ENCODE measurements at regions not wholly inside any gene's neighbourhood (a gene's known extent, or its start where the extent isn't known, plus 50 kb on each side); places are given as distances from the start of the nearest gene placed in this dataset.

GRCh38 chr3:74722211-74722610, 107.8 kb upstream of the CNTN3 start:
- peaks cover 1 to 31% (median 7%) of the 10 kb centered on the region in 11 donors for H3K9me3 Mint-ChIP-seq
- no peaks in the 10 kb centered on the region for H3K27me3 ChIP-seq (ENCODE audit: control insufficient read depth in 2 of 2, insufficient read depth in 2 of 2, low read length in 2 of 2)
- no peaks in the 10 kb centered on the region for H3K27me3 Mint-ChIP-seq
- ATAC-seq (no peak), DNase-seq (no peak)
- H3K36me3 Mint-ChIP-seq = peaks cover 0 to 4% (median 0%) of the 10 kb centered on the region in 5 donors
- no peaks in the 10 kb centered on the region for H3K4me1 Mint-ChIP-seq
- H3K27ac Mint-ChIP-seq = no peak overlapping the region
- H3K27ac ChIP-seq (ENCODE audit: low read depth, low read length) = no peak overlapping the region
- CTCF ChIA-PET = no interaction called here
- H3K4me3 ChIP-seq (ENCODE audit: low read length) = no peak overlapping the region
- POLR2A ChIA-PET = no interaction called here
- no peak overlapping the region for H3K4me3 Mint-ChIP-seq
- no peaks in the 10 kb centered on the region for H3K9me3 ChIP-seq (ENCODE audit: control insufficient read depth in 2 of 3, low read length in 3 of 3)
- no peaks in the 10 kb centered on the region for H3K4me1 ChIP-seq (ENCODE audit: control insufficient read depth in 2 of 2, insufficient read depth in 2 of 2, low read length in 2 of 2)
- intact Hi-C loops (cut with micrococcal nuclease) = no loop called here
- no peaks in the 10 kb centered on the region for H3K36me3 ChIP-seq (ENCODE audit: control insufficient read depth in 2 of 3, insufficient read depth in 3 of 3, low read length in 3 of 3)

GRCh38 chr3:74713977-74714376, 99.5 kb upstream of the CNTN3 start:
- intact Hi-C loops (cut with micrococcal nuclease) = no loop called here
- Histone ChIP-seq H3K27me3 (ENCODE audit: control insufficient read depth in 2 of 2, insufficient read depth in 2 of 2, low read length in 2 of 2) (no peaks in the 10 kb centered on the region), H3K4me3 (ENCODE audit: low read length) (no peak overlapping the region), H3K36me3 (ENCODE audit: control insufficient read depth in 2 of 3, insufficient read depth in 3 of 3, low read length in 3 of 3) (no peaks in the 10 kb centered on the region), H3K9me3 (ENCODE audit: control insufficient read depth in 2 of 3, low read length in 3 of 3) (no peaks in the 10 kb centered on the region), H3K4me1 (ENCODE audit: control insufficient read depth in 2 of 2, insufficient read depth in 2 of 2, low read length in 2 of 2) (no peaks in the 10 kb centered on the region), H3K27ac (ENCODE audit: low read depth, low read length) (no peak overlapping the region)
- no peak overlapping the region for H3K27ac Mint-ChIP-seq
- H3K9me3 Mint-ChIP-seq = peaks cover 0 to 31% (median 14%) of the 10 kb centered on the region in 11 donors
- H3K27me3 Mint-ChIP-seq = no peaks in the 10 kb centered on the region
- ATAC-seq (no peak), DNase-seq (no peak)
- POLR2A ChIA-PET = no interaction called here
- CTCF ChIA-PET = no interaction called here
- H3K36me3 Mint-ChIP-seq = no peaks in the 10 kb centered on the region
- no peak overlapping the region for H3K4me3 Mint-ChIP-seq
- no peaks in the 10 kb centered on the region for H3K4me1 Mint-ChIP-seq

GRCh38 chr3:74711913-74712512, 97.6 kb upstream of the CNTN3 start:
- ChIA-PET POLR2A (no interaction called here), CTCF (no interaction called here)
- no peak for ATAC-seq
- intact Hi-C loops (cut with micrococcal nuclease) = no loop called here
- no peaks in the 10 kb centered on the region for H3K4me1 ChIP-seq (ENCODE audit: control insufficient read depth in 2 of 2, insufficient read depth in 2 of 2, low read length in 2 of 2)
- no peaks in the 10 kb centered on the region for H3K27me3 ChIP-seq (ENCODE audit: control insufficient read depth in 2 of 2, insufficient read depth in 2 of 2, low read length in 2 of 2)
- Mint-ChIP-seq H3K9me3 (peaks cover 0 to 24% (median 13%) of the 10 kb centered on the region in 11 donors), H3K27ac (no peak overlapping the region), H3K4me1 (no peaks in the 10 kb centered on the region), H3K4me3 (no peak overlapping the region), H3K36me3 (no peaks in the 10 kb centered on the region), H3K27me3 (no peaks in the 10 kb centered on the region)
- DNase-seq = no peak
- no peak overlapping the region for H3K4me3 ChIP-seq (ENCODE audit: low read length)
- H3K36me3 ChIP-seq (ENCODE audit: control insufficient read depth in 2 of 3, insufficient read depth in 3 of 3, low read length in 3 of 3) = no peaks in the 10 kb centered on the region
- no peak overlapping the region for H3K27ac ChIP-seq (ENCODE audit: low read depth, low read length)
- no peaks in the 10 kb centered on the region for H3K9me3 ChIP-seq (ENCODE audit: control insufficient read depth in 2 of 3, low read length in 3 of 3)

GRCh38 chr3:74709951-74710350, 95.5 kb upstream of the CNTN3 start:
- no peaks in the 10 kb centered on the region for H3K36me3 ChIP-seq (ENCODE audit: control insufficient read depth in 2 of 3, insufficient read depth in 3 of 3, low read length in 3 of 3)
- H3K9me3 ChIP-seq (ENCODE audit: control insufficient read depth in 2 of 3, low read length in 3 of 3) = no peaks in the 10 kb centered on the region
- POLR2A ChIA-PET = no interaction called here
- no peak overlapping the region for H3K27ac ChIP-seq (ENCODE audit: low read depth, low read length)
- DNase-seq (no peak), ATAC-seq (no peak)
- Mint-ChIP-seq H3K4me1 (no peaks in the 10 kb centered on the region), H3K36me3 (no peaks in the 10 kb centered on the region), H3K4me3 (no peak overlapping the region), H3K27ac (no peak overlapping the region), H3K27me3 (no peaks in the 10 kb centered on the region), H3K9me3 (peaks cover 0 to 22% (median 13%) of the 10 kb centered on the region in 11 donors)
- no peaks in the 10 kb centered on the region for H3K27me3 ChIP-seq (ENCODE audit: control insufficient read depth in 2 of 2, insufficient read depth in 2 of 2, low read length in 2 of 2)
- CTCF ChIA-PET = no interaction called here
- H3K4me1 ChIP-seq (ENCODE audit: control insufficient read depth in 2 of 2, insufficient read depth in 2 of 2, low read length in 2 of 2) = no peaks in the 10 kb centered on the region
- intact Hi-C loops (cut with micrococcal nuclease) = no loop called here
- no peak overlapping the region for H3K4me3 ChIP-seq (ENCODE audit: low read length)

- no peak for ATAC-seq
- Histone ChIP-seq H3K4me3 (ENCODE audit: low read length) (no peak overlapping the region), H3K9me3 (ENCODE audit: control insufficient read depth in 2 of 3, low read length in 3 of 3) (no peaks in the 10 kb centered on the region), H3K36me3 (ENCODE audit: control insufficient read depth in 2 of 3, insufficient read depth in 3 of 3, low read length in 3 of 3) (no peaks in the 10 kb centered on the region), H3K27me3 (ENCODE audit: control insufficient read depth in 2 of 2, insufficient read depth in 2 of 2, low read length in 2 of 2) (no peaks in the 10 kb centered on the region), H3K4me1 (ENCODE audit: control insufficient read depth in 2 of 2, insufficient read depth in 2 of 2, low read length in 2 of 2) (no peaks in the 10 kb centered on the region), H3K27ac (ENCODE audit: low read depth, low read length) (no peak overlapping the region)
- CTCF ChIA-PET = no interaction called here
- Mint-ChIP-seq H3K36me3 (no peaks in the 10 kb centered on the region), H3K27me3 (no peaks in the 10 kb centered on the region), H3K4me3 (no peak overlapping the region), H3K27ac (no peak overlapping the region), H3K9me3 (peaks cover 0 to 30% (median 4%) of the 10 kb centered on the region in 11 donors), H3K4me1 (no peaks in the 10 kb centered on the region)
- no peak for DNase-seq
- POLR2A ChIA-PET = no interaction called here
- intact Hi-C loops (cut with micrococcal nuclease) = no loop called here
Measured at GRCh38 chr3:74693696-74694393, 79.4 kb upstream of the CNTN3 start.

- CTCF ChIA-PET = no interaction called here
- Mint-ChIP-seq H3K4me3 (no peak overlapping the region), H3K36me3 (no peaks in the 10 kb centered on the region), H3K27me3 (no peaks in the 10 kb centered on the region), H3K9me3 (peaks cover 0 to 28% (median 4%) of the 10 kb centered on the region in 11 donors), H3K27ac (no peak overlapping the region), H3K4me1 (no peaks in the 10 kb centered on the region)
- Histone ChIP-seq H3K4me3 (ENCODE audit: low read length) (no peak overlapping the region), H3K36me3 (ENCODE audit: control insufficient read depth in 2 of 3, insufficient read depth in 3 of 3, low read length in 3 of 3) (no peaks in the 10 kb centered on the region), H3K4me1 (ENCODE audit: control insufficient read depth in 2 of 2, insufficient read depth in 2 of 2, low read length in 2 of 2) (no peaks in the 10 kb centered on the region), H3K27me3 (ENCODE audit: control insufficient read depth in 2 of 2, insufficient read depth in 2 of 2, low read length in 2 of 2) (no peaks in the 10 kb centered on the region), H3K9me3 (ENCODE audit: control insufficient read depth in 2 of 3, low read length in 3 of 3) (no peaks in the 10 kb centered on the region), H3K27ac (ENCODE audit: low read depth, low read length) (no peak overlapping the region)
- ATAC-seq = no peak
- DNase-seq = no peak
- intact Hi-C loops (cut with micrococcal nuclease) = no loop called here
- POLR2A ChIA-PET = no interaction called here
Measured at GRCh38 chr3:74693251-74693650, 78.8 kb upstream of the CNTN3 start.

GRCh38 chr3:74691946-74692345, 77.5 kb upstream of the CNTN3 start:
- DNase-seq = no peak
- POLR2A ChIA-PET = no interaction called here
- Mint-ChIP-seq H3K4me1 (no peaks in the 10 kb centered on the region), H3K36me3 (peaks cover 0 to 3% (median 0%) of the 10 kb centered on the region in 5 donors), H3K4me3 (no peak overlapping the region), H3K27me3 (no peaks in the 10 kb centered on the region), H3K27ac (no peak overlapping the region), H3K9me3 (peaks cover 2 to 29% (median 7%) of the 10 kb centered on the region in 11 donors)
- Histone ChIP-seq H3K9me3 (ENCODE audit: control insufficient read depth in 2 of 3, low read length in 3 of 3) (no peaks in the 10 kb centered on the region), H3K36me3 (ENCODE audit: control insufficient read depth in 2 of 3, insufficient read depth in 3 of 3, low read length in 3 of 3) (no peaks in the 10 kb centered on the region), H3K4me1 (ENCODE audit: control insufficient read depth in 2 of 2, insufficient read depth in 2 of 2, low read length in 2 of 2) (no peaks in the 10 kb centered on the region), H3K27me3 (ENCODE audit: control insufficient read depth in 2 of 2, insufficient read depth in 2 of 2, low read length in 2 of 2) (no peaks in the 10 kb centered on the region), H3K4me3 (ENCODE audit: low read length) (no peak overlapping the region), H3K27ac (ENCODE audit: low read depth, low read length) (no peak overlapping the region)
- intact Hi-C loops (cut with micrococcal nuclease) = no loop called here
- CTCF ChIA-PET = no interaction called here
- ATAC-seq = no peak
